LNCaP clone FGC (cell line): ENCODE measurements at regions not wholly inside any gene's neighbourhood (a gene's known extent, or its start where the extent isn't known, plus 50 kb on each side); places are given as distances from the start of the nearest gene placed in this dataset.
A peak's percentile ranks its signal among the peaks of the same experiment; 100 is the strongest.

Experiments
- DNase-seq: peaks from one replicate; pipeline ENCODE4 v3.0.0-alpha.2; 2011; ENCODE audit warnings: low read depth
- H3K4me3 ChIP-seq: 2 replicates; pipeline ENCODE4 v1.5.1; 2011; ENCODE audit warnings: mild to moderate bottlenecking, low read depth, low read length, control low read depth
- CTCF ChIP-seq: IDR thresholded peaks from 2 replicates; pipeline ENCODE4 v1.5.1; 2012; ENCODE audit warnings: mild to moderate bottlenecking; ENCODE audit not compliant: control insufficient read depth, insufficient read depth; ENCODE audit errors: extremely low read depth

- no peak for TF ChIP-seq CTCF
- DNase-seq, result no peak
- no peak overlapping the region for H3K4me3 ChIP-seq
Observed at GRCh38 chr4:124306352-124306751, 406.2 kb downstream of the ANKRD50 start.

- no peak for TF ChIP-seq CTCF
- DNase-seq, result no peak
- H3K4me3 ChIP-seq, result no peak overlapping the region
Observed at GRCh38 chr4:124307143-124307542, 405.4 kb downstream of the ANKRD50 start.

- DNase-seq, result no peak
- H3K4me3 ChIP-seq, result no peak overlapping the region
- TF ChIP-seq CTCF, result no peak
Observed at GRCh38 chr4:124318292-124318691, 394.2 kb downstream of the ANKRD50 start.

GRCh38 chr4:124321364-124321763 lies 391.2 kb downstream of the ANKRD50 start:
- H3K4me3 ChIP-seq, result no peak overlapping the region
- no peak for TF ChIP-seq CTCF
- DNase-seq, result no peak

- H3K4me3 ChIP-seq, result no peak overlapping the region
- DNase-seq, result no peak
- peak; percentile 46 for TF ChIP-seq CTCF
Observed at GRCh38 chr4:124322234-124323065, 390.1 kb downstream of the ANKRD50 start.

- H3K4me3 ChIP-seq, result no peak overlapping the region
- no peak for TF ChIP-seq CTCF
- no peak for DNase-seq
Observed at GRCh38 chr4:124325690-124326089, 386.8 kb downstream of the ANKRD50 start.

- TF ChIP-seq CTCF, result no peak
- peak; percentile 34 for DNase-seq
- H3K4me3 ChIP-seq, result no peak overlapping the region
Observed at GRCh38 chr4:124329134-124329533, 383.4 kb downstream of the ANKRD50 start.
